ENCODE measurements at regions not wholly inside any gene's neighbourhood (a gene's known extent, or its start where the extent isn't known, plus 50 kb on each side); places are given as distances from the start of the nearest gene placed in this dataset.

DNA sequence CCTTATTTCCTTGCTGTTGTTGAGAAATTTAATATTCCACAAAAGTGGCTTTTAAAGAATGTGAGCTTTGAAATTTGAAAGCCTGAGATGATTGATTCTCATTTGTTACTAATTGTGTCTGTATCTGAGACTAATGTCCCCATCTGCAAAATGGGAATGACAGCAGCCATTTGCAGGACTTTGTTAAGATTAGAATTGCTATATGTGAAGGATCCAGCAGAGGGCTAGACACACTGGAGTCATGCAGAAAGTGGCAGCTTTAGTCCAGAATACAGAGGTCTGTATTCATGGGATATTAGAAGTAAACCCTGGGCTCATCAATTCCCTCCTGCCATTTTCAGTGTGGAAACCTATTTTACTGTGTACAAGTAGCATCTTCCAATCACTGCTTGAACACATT is 296.5 kb upstream of the GYPC start:
- Histone ChIP-seq H3K27me3 (replicated peaks; ENCODE audit: control insufficient read depth, insufficient read depth, low read length) (peaks cover 2% of the 10 kb centered on the region), H3K36me3 (ENCODE audit: control insufficient read depth, insufficient read depth, low read length, severe bottlenecking) (no peaks in the 10 kb centered on the region), H3K4me1 (ENCODE audit: control insufficient read depth, insufficient read depth, low read length) (no peaks in the 10 kb centered on the region), H3K9ac (ENCODE audit: low read length) (no peak overlapping the region), H3K4me3 (ENCODE audit: low read length) (no peak overlapping the region), H3K9me3 (ENCODE audit: control insufficient read depth, low read length) (no peaks in the 10 kb centered on the region)
- peak; percentile 0 for DNase-seq (ENCODE audit: low read depth)

DNA sequence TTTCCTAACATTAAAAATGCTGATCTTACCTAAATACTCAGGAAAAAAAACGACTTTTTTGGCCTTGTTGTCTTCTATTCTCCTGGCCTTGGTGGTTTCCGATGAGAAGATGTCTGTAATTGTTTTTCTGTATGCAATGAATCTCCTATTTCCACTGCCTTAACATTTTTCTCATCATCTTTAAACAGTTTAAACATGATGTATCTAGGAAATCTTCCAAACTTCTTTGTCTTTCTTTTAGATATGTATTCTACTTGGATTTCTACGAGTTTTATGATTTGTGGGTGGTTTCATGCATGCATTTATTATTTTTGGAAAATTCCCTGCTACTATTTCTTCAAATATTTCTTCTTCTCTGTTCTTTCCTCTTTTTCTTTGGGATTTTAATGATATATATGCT is 288.6 kb upstream of the GYPC start:
- no peak overlapping the region for H3K9ac ChIP-seq (ENCODE audit: low read length)
- H3K9me3 ChIP-seq (ENCODE audit: control insufficient read depth, low read length), result no peaks in the 10 kb centered on the region
- peaks cover 4% of the 10 kb centered on the region for H3K27me3 ChIP-seq (replicated peaks; ENCODE audit: control insufficient read depth, insufficient read depth, low read length)
- no peaks in the 10 kb centered on the region for H3K36me3 ChIP-seq (ENCODE audit: control insufficient read depth, insufficient read depth, low read length, severe bottlenecking)
- DNase-seq (ENCODE audit: low read depth), result no peak
- peaks cover 13% of the 10 kb centered on the region for H3K4me1 ChIP-seq (ENCODE audit: control insufficient read depth, insufficient read depth, low read length)
- no peak overlapping the region for H3K4me3 ChIP-seq (ENCODE audit: low read length)

DNA sequence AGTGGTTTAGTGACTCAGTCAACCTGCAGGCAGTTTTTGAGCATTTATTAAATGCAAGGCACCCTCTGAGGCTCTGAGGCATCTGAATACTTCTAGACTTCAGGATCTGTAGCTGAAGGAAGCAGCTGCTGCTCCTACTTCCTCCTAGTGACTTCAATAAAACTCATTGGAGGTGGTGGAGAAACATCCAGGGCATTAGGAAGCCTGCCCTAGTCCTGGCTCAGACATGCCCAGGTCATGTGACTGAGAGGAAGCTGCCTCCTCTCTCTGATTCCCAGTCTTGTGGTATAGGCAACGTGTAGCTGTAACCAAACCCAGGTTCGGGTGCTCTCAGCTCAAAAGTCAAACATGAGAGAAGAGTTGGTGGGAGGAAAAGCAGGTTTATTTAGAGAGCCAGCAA is 287.2 kb upstream of the GYPC start:
- Histone ChIP-seq H3K9ac (ENCODE audit: low read length) (no peak overlapping the region), H3K9me3 (ENCODE audit: control insufficient read depth, low read length) (no peaks in the 10 kb centered on the region), H3K4me3 (ENCODE audit: low read length) (no peak overlapping the region), H3K4me1 (ENCODE audit: control insufficient read depth, insufficient read depth, low read length) (peaks cover 13% of the 10 kb centered on the region), H3K27me3 (replicated peaks; ENCODE audit: control insufficient read depth, insufficient read depth, low read length) (peaks cover 4% of the 10 kb centered on the region), H3K36me3 (ENCODE audit: control insufficient read depth, insufficient read depth, low read length, severe bottlenecking) (no peaks in the 10 kb centered on the region)
- DNase-seq (ENCODE audit: low read depth), result no peak

GRCh38 chr2:126370201-126370600 is 285.8 kb upstream of the GYPC start:
- peak overlapping the region; percentile 35 for H3K4me3 ChIP-seq (ENCODE audit: low read length)
- H3K9ac ChIP-seq (ENCODE audit: low read length), result no peak overlapping the region
- no peaks in the 10 kb centered on the region for H3K36me3 ChIP-seq (ENCODE audit: control insufficient read depth, insufficient read depth, low read length, severe bottlenecking)
- no peak for DNase-seq (ENCODE audit: low read depth)
- no peaks in the 10 kb centered on the region for H3K9me3 ChIP-seq (ENCODE audit: control insufficient read depth, low read length)
- H3K4me1 ChIP-seq (ENCODE audit: control insufficient read depth, insufficient read depth, low read length), result peaks cover 13% of the 10 kb centered on the region
- no peaks in the 10 kb centered on the region for H3K27me3 ChIP-seq (replicated peaks; ENCODE audit: control insufficient read depth, insufficient read depth, low read length)

DNA sequence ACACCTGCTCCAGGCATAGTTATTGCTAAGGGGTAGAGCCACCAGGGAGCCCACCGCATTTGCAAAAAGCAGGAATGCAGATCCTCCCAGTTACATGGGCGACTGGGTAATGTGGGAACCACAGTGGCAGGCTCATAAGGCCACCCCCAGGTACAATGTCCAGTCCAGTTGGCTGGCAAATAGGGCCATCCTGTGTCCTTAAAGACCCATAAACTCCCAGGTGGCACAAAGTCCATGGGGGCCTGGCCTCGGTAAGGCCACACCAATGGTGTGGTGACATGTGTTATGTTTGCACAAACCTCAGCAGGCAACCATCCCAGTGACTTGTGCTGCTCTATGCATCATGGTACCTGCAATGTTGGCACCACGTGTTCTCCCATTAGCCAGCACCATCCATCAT is 283.6 kb upstream of the GYPC start:
- DNase-seq (ENCODE audit: low read depth), result no peak
- Histone ChIP-seq H3K4me3 (ENCODE audit: low read length) (no peak overlapping the region), H3K9ac (ENCODE audit: low read length) (no peak overlapping the region), H3K9me3 (ENCODE audit: control insufficient read depth, low read length) (no peaks in the 10 kb centered on the region), H3K4me1 (ENCODE audit: control insufficient read depth, insufficient read depth, low read length) (peaks cover 13% of the 10 kb centered on the region), H3K36me3 (ENCODE audit: control insufficient read depth, insufficient read depth, low read length, severe bottlenecking) (no peaks in the 10 kb centered on the region), H3K27me3 (replicated peaks; ENCODE audit: control insufficient read depth, insufficient read depth, low read length) (no peaks in the 10 kb centered on the region)

DNA sequence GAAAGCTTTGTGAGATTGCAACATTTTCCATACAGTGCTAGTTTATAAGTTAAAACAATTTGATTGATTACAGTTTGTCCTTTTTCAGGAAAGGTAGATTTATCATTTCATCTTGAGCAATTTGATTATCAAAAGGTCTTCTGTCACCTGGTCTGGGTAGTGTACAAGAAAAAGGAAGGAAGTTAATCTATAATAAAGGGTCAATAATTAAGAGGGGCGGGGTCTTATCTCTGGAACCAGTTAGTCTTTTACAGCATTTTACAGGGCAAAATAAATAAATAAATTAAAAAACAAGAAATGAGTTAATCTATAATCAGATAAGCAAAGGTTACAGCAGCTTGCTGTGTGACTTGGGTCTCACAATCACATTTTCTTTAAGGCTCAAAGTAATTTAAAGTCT is 277.8 kb upstream of the GYPC start:
- DNase-seq (ENCODE audit: low read depth), result no peak
- Histone ChIP-seq H3K9me3 (ENCODE audit: control insufficient read depth, low read length) (no peaks in the 10 kb centered on the region), H3K9ac (ENCODE audit: low read length) (no peak overlapping the region), H3K4me1 (ENCODE audit: control insufficient read depth, insufficient read depth, low read length) (no peaks in the 10 kb centered on the region), H3K36me3 (ENCODE audit: control insufficient read depth, insufficient read depth, low read length, severe bottlenecking) (no peaks in the 10 kb centered on the region), H3K27me3 (replicated peaks; ENCODE audit: control insufficient read depth, insufficient read depth, low read length) (peaks cover 10% of the 10 kb centered on the region), H3K4me3 (ENCODE audit: low read length) (no peak overlapping the region)

DNA sequence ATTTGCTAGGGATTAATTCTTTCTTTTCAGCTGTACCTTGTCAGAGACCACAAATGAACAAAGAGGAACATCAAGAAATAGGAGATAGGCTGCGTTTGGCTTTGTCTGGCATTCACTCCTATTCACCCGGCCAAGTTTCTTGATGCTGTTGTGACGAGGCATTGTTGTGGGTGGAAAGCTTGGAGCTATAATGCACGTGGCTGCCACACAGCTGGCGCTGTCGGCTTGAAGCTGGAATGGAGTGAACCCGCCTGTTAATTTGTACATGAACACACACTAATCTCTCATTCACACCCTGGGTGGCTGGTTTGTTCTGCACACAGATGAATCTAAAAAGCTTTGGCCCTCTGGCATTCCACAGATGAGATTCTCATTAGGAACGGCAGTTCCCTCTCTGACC is 274.9 kb upstream of the GYPC start:
- Histone ChIP-seq H3K4me1 (ENCODE audit: control insufficient read depth, insufficient read depth, low read length) (no peaks in the 10 kb centered on the region), H3K9ac (ENCODE audit: low read length) (no peak overlapping the region), H3K27me3 (replicated peaks; ENCODE audit: control insufficient read depth, insufficient read depth, low read length) (peaks cover 10% of the 10 kb centered on the region), H3K9me3 (ENCODE audit: control insufficient read depth, low read length) (peaks cover 5% of the 10 kb centered on the region), H3K4me3 (ENCODE audit: low read length) (no peak overlapping the region), H3K36me3 (ENCODE audit: control insufficient read depth, insufficient read depth, low read length, severe bottlenecking) (no peaks in the 10 kb centered on the region)
- DNase-seq (ENCODE audit: low read depth), result no peak

DNA sequence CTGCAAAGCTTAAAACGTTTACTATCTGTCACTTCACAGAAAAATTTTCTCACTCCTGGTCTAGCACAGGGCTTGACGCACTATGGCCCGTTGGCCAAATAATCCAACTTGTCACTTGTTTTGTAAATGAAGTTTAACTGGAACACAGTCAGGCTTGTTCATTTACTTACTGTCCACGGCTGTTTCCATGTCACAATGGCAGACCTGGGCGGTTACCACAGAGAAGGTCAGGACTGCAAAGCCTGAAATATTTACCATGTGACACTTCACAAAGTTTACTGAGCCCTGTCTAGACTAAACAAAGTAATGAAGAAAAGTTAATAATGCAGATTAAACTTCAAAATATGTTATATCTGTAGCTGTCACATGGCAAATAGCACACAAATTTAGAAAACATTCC is 273.0 kb upstream of the GYPC start:
- H3K9ac ChIP-seq (ENCODE audit: low read length), result no peak overlapping the region
- no peaks in the 10 kb centered on the region for H3K4me1 ChIP-seq (ENCODE audit: control insufficient read depth, insufficient read depth, low read length)
- DNase-seq (ENCODE audit: low read depth), result no peak
- peaks cover 17% of the 10 kb centered on the region for H3K9me3 ChIP-seq (ENCODE audit: control insufficient read depth, low read length)
- H3K4me3 ChIP-seq (ENCODE audit: low read length), result no peak overlapping the region
- H3K27me3 ChIP-seq (replicated peaks; ENCODE audit: control insufficient read depth, insufficient read depth, low read length), result peaks cover 10% of the 10 kb centered on the region
- no peaks in the 10 kb centered on the region for H3K36me3 ChIP-seq (ENCODE audit: control insufficient read depth, insufficient read depth, low read length, severe bottlenecking)

DNA sequence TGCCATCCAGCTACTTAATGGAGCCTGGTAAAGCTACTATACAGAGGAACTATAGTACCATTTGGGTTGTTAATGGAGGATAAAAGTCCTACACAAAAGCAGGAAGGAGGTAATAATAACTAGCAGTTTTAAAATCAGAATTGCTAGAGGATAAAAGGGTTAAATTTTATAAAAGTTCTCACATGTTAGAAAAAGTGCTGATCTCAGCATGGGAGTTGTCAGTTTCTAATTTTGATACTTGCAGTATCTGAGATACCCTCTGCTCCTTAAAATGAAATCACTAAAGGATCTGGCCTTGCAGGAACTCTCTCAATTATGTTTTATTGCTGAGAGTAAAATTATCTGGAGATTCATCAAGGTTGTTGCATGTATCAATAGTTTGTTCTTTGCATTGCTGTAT is 272.2 kb upstream of the GYPC start:
- H3K9me3 ChIP-seq (ENCODE audit: control insufficient read depth, low read length), result peaks cover 17% of the 10 kb centered on the region
- peaks cover 10% of the 10 kb centered on the region for H3K27me3 ChIP-seq (replicated peaks; ENCODE audit: control insufficient read depth, insufficient read depth, low read length)

DNA sequence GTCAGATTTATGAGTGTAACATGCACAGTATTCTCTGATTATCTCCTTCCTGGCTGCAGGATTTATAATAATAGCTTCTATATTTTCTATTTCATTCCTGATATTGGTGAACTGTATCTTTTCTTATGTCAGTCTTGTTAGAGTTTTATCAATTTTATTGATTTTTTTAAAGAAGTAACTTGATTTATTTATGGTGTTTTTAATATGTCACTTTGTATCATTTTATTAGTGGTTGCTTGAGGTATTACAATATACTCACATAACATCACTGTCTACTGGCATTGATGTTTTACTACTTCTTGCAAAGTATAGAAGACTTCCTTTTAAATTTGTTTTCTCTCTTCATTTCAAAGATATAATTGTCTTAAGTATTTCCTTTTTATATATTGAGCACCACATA is 270.5 kb upstream of the GYPC start:
- H3K4me3 ChIP-seq (ENCODE audit: low read length), result no peak overlapping the region
- H3K36me3 ChIP-seq (ENCODE audit: control insufficient read depth, insufficient read depth, low read length, severe bottlenecking), result no peaks in the 10 kb centered on the region
- no peak for DNase-seq (ENCODE audit: low read depth)
- H3K9ac ChIP-seq (ENCODE audit: low read length), result no peak overlapping the region
- H3K9me3 ChIP-seq (ENCODE audit: control insufficient read depth, low read length), result peaks cover 24% of the 10 kb centered on the region
- no peaks in the 10 kb centered on the region for H3K4me1 ChIP-seq (ENCODE audit: control insufficient read depth, insufficient read depth, low read length)
- H3K27me3 ChIP-seq (replicated peaks; ENCODE audit: control insufficient read depth, insufficient read depth, low read length), result peaks cover under 1% of the 10 kb centered on the region

More for the DNA sequence above, 272.2 kb upstream of the GYPC start:
- Histone ChIP-seq H3K4me3 (ENCODE audit: low read length) (no peak overlapping the region), H3K36me3 (ENCODE audit: control insufficient read depth, insufficient read depth, low read length, severe bottlenecking) (no peaks in the 10 kb centered on the region), H3K9ac (ENCODE audit: low read length) (no peak overlapping the region), H3K4me1 (ENCODE audit: control insufficient read depth, insufficient read depth, low read length) (no peaks in the 10 kb centered on the region)
- DNase-seq (ENCODE audit: low read depth), result no peak

DNA sequence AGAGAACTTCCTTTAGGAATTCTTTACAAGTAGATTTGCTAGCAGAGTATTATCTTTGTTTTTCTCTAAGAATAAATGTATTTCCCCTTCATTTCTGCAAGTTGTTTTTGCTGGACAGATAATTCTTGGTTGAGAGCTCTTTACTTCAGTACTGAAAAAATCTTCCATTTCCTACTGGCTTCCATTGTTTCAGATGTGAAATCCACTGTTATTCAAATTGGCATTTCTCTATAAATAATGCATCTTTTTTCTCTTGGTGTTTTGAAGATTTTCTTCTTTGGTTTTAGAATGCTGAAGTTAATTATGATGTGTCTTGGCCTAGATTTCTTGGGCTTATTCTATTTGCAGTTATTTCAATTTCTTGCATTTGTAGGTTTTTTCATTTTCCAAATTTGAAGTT is 270.0 kb upstream of the GYPC start:
- Histone ChIP-seq H3K9ac (ENCODE audit: low read length) (no peak overlapping the region), H3K4me3 (ENCODE audit: low read length) (no peak overlapping the region), H3K27me3 (replicated peaks; ENCODE audit: control insufficient read depth, insufficient read depth, low read length) (no peaks in the 10 kb centered on the region), H3K4me1 (ENCODE audit: control insufficient read depth, insufficient read depth, low read length) (no peaks in the 10 kb centered on the region), H3K36me3 (ENCODE audit: control insufficient read depth, insufficient read depth, low read length, severe bottlenecking) (no peaks in the 10 kb centered on the region), H3K9me3 (ENCODE audit: control insufficient read depth, low read length) (peaks cover 24% of the 10 kb centered on the region)
- no peak for DNase-seq (ENCODE audit: low read depth)

GRCh38 chr2:126389446-126389845 is 266.5 kb upstream of the GYPC start:
- Histone ChIP-seq H3K9ac (ENCODE audit: low read length) (no peak overlapping the region), H3K27me3 (replicated peaks; ENCODE audit: control insufficient read depth, insufficient read depth, low read length) (no peaks in the 10 kb centered on the region), H3K36me3 (ENCODE audit: control insufficient read depth, insufficient read depth, low read length, severe bottlenecking) (no peaks in the 10 kb centered on the region), H3K4me1 (ENCODE audit: control insufficient read depth, insufficient read depth, low read length) (no peaks in the 10 kb centered on the region), H3K4me3 (ENCODE audit: low read length) (no peak overlapping the region), H3K9me3 (ENCODE audit: control insufficient read depth, low read length) (peaks cover 24% of the 10 kb centered on the region)
- no peak for DNase-seq (ENCODE audit: low read depth)

Measured in adipocyte (in vitro differentiated cells).